Stimulated activated CD4-positive, alpha-beta T cell treated with anti-CD3 and anti-CD28 coated beads, Interleukin-4, amount 100 ng/mL, for 1 hour (primary cell): ENCODE measurements at regions not wholly inside any gene's neighbourhood (a gene's known extent, or its start where the extent isn't known, plus 50 kb on each side); places are given as distances from the start of the nearest gene placed in this dataset.
"Not testable (repeated sequence)": the region's sequence is repeated elsewhere in the genome, so short reads cannot be mapped to it uniquely, and the experiment has no call there.

Experiments
- DNase-seq: peaks from one replicate; pipeline ENCODE4 v3.0.0-alpha.2; 2020

DNA sequence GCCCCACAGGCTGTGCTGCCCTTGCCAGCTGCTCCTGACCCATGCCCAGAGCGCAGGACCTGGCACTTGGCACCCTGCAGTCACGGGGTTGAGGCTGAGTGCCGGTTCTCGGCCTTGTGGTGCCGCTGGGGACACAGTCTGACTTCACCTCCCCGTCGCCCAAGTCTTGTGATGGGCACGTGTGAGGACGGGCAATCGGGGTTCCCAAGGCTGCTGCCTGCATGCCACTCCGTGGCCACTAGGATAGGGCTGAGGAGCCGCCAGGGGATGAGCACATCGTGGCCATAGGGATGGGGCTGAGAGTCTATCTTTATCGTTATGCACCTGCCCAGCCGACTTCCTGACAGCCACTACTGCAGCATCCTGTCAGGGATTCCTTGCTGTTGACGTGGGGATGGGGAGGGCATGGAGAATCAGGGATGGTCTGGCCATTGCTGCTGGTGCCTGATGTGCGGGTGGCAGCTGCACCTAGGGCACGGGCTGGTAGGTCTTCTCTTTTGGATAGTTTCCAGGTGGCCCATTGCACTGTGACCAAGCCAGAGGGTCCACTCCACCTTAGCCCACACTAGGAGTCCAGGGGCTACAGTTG, 243.5 kb downstream of the FOXD4L6 start:
- not testable (repeated sequence) for DNase-seq

DNA sequence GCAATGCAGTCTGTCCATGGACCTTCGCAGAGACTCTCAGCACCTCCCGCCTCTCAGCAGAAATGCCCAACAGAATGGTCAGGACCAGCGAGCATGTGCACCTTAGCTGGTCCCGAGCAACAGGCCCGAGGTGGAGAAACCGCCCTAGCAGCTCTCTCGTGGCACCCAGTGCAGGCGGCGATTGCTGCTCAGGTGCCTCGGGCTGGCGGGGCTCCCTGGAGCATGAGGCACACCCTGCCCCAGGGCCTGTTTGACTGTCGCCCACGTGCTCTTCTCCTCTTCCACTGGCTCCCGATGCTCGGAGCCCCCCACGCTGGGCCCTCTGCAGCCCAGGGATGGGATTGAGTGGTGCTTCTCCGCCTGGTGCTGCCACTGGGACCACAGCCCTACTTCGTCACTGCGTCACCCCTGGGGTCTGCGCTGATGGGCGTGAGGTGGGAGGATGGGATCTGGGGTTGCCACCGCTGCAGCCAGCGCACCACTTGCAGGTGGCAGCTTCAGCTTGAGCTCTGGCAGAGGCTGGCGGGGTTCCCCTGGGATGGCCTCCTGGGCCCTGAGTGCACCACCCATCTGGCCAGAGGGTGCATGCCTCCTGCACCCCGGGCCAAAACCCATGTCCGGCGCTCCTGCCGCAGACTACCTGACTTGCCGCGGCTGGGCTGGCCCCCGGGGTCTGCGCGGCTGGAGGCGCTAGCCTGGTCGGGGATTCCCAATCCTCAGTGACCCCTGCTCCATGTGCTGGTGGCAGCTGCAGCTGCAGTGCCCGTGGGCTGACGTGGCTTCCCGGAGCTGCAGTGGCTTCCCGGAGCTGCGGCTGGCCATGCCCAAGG, 244.2 kb downstream of the FOXD4L6 start:
- no peak for DNase-seq

DNA sequence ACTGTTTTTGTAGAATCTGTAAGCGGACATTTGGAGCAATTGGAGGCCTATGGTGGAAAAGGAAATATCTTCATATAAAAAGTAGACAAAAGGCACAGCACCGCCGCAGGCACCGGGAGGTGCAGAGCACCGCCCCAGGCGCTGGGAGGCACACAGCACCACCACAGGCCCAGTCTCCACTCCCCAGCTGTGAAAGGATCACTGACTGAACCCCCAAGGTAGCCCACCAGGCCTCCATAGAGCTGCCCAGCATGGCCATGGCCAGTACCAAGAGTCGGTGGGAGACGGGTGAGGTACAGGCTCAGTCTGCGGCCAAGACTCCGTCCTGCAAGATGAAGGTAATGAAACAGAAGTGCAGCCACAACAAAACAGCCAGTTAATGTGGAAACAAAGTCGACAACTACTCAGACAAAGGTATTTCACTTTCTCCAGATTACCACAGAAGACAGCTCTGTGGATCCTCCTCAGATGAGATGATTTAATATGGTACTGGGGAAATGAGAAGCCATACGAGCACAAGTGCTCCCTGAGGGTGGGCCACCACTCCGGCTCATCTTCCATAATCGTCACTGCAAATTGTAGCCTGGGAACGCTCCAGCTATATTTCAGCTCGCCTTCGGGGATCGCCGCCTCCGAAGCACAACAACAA, 244.9 kb downstream of the FOXD4L6 start:
- DNase-seq, result not testable (repeated sequence)

DNA sequence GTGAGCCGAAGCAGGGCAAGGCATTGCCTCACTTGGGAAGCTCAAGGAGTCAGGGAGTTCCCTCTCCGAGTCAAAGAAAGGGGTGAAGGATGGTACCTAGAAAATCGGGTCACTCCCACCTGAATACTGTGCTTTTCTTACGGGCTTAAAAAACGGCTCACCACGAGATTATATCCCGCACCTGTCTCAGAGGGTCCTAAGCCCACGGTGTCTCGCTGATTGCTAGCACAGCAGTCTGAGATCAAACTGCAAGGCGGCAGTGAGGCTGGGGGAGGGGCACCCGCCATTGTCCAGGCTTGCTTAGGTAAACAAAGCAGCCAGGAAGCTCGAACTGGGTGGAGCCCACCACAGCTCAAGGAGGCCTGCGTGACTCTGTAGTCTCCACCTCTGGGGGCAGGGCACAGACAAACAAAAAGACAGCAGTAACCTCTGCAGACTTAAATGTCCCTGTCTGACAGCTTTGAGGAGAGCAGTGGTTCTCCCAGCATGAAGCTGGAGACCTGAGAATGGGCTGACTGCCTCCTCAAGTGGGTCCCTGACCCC, 254.7 kb downstream of the FOXD4L6 start:
- DNase-seq, result not testable (repeated sequence)

DNA sequence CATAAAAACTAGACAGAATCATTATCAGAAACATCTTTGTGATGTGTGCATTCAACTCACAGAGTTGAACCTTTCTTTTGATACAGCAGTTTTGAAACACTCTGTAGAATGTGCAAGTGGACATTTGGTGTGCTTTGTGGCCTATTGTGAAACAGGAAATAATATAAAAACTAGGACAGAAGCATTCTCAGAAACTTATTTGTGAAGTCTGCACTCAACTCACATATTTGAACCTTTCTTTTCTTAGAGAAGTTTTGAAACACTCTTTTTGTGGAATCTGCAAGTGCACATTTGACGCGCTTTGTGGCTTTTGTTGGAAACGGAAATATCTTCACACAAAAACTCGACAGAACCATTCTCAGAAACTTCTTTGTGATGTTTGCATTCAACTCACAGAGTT, 260.0 kb downstream of the FOXD4L6 start:
- DNase-seq, result not testable (repeated sequence)
